NT2/D1 (cell line): ENCODE measurements at regions not wholly inside any gene's neighbourhood (a gene's known extent, or its start where the extent isn't known, plus 50 kb on each side); places are given as distances from the start of the nearest gene placed in this dataset.

Experiments used
- DNase-seq: peaks from one replicate; pipeline ENCODE4 v3.0.0-alpha.2; 2011; ENCODE audit warnings: low read depth, low spot score
- H3K27me3 ChIP-seq: 2 replicates; pipeline ENCODE4 v1.6.0; 2011; ENCODE audit warnings: mild to moderate bottlenecking; ENCODE audit not compliant: insufficient read length, insufficient read depth
- H3K36me3 ChIP-seq: 2 replicates; pipeline ENCODE4 v1.6.1; 2011; ENCODE audit warnings: mild to moderate bottlenecking, low read length, mixed read lengths; ENCODE audit not compliant: insufficient read depth, insufficient read length
- H3K4me1 ChIP-seq: 2 replicates; pipeline ENCODE4 v1.5.1; 2011; ENCODE audit not compliant: insufficient read depth, insufficient read length
- H3K4me3 ChIP-seq: 2 replicates; pipeline ENCODE4 v1.5.1; 2011; ENCODE audit warnings: low read depth; ENCODE audit not compliant: insufficient read length
- H3K9ac ChIP-seq: 2 replicates; pipeline ENCODE4 v1.6.0; 2011; ENCODE audit warnings: low read depth; ENCODE audit not compliant: insufficient read length
- H3K9me3 ChIP-seq: 2 replicates; pipeline ENCODE4 v1.5.1; 2011; ENCODE audit warnings: mild to moderate bottlenecking, low read length; ENCODE audit not compliant: insufficient read depth
- SUZ12 ChIP-seq: IDR thresholded peaks from 2 replicates; pipeline ENCODE4 v1.6.1; 2011; ENCODE audit not compliant: insufficient read length, insufficient read depth; ENCODE audit errors: extremely low read depth
- YY1 ChIP-seq: IDR thresholded peaks from 2 replicates; pipeline ENCODE4 v1.6.1; 2011; ENCODE audit not compliant: insufficient read length, insufficient read depth
- ZNF274 ChIP-seq: IDR thresholded peaks from 2 replicates; pipeline ENCODE4 v1.6.1; 2011; ENCODE audit warnings: mild to moderate bottlenecking, low read depth, low read length

DNA sequence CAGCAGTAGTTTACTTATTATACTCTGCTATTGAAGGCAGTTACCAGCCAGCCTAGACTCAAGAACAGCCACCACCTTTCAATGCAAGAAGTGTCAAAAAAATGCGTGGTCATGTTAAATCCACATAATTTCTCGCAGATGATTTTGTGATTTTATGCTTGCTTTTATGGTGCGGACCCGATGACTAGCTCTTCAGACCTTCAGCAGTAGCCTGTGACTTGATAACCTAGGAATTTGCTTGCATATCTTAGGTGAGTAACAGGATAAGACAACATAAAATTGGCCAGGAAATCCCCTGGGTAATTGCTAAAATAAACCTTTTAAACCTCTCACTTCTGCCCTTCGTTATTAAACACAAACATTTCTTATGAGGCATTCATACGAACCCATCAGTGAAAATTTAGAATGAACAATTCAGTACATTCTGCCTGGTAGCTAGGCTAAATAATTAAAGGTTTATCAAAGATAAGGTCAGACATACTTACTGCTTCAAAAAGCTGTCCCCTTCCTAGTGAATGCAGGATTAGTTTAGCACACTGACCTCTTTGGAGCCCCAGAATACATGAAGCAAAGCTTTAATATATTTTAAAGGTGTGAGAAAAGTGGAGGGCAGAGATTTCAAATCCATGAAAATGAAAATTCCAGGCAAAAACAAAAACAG lies 798.8 kb downstream of the OTOL1 start:
- Histone ChIP-seq H3K4me3 (no peak overlapping the region), H3K36me3 (no peaks in the 10 kb centered on the region), H3K4me1 (no peaks in the 10 kb centered on the region), H3K27me3 (no peaks in the 10 kb centered on the region), H3K9ac (no peak overlapping the region), H3K9me3 (no peaks in the 10 kb centered on the region)
- DNase-seq = no peak
- TF ChIP-seq ZNF274 (no peak), YY1 (no peak), SUZ12 (no peak)

DNA sequence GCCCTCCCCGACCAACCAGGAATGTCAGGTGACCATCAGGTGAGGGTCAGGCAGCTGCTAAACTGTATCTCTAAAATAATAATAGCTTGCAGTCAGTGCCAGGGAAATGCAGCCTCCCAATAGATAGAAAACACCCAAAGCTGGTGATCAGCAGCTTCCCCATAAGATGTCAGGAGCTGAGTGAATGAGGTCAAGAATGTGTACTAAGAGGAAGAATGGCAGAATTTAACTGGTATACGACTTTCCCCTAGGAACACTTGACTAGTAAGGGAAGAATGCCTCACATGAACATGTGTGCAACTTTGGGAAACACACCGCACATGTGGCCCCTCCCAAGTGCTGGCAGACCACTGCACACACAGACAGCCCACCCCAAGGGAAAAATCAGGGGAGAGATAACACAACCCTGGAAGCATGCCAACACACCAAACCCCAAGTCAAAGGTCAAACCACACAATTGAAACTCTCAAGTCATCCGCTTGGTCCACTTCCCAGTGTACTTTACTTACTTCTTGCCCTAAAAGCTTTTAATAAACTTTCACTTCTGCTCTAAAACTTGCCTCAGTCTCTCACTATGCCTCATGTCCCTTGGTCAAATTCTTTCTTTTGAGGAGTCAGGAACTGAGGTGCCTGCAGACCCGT lies 806.5 kb downstream of the OTOL1 start:
- H3K27me3 ChIP-seq = no peaks in the 10 kb centered on the region
- no peaks in the 10 kb centered on the region for H3K36me3 ChIP-seq
- H3K9me3 ChIP-seq = no peaks in the 10 kb centered on the region
- H3K9ac ChIP-seq = no peak overlapping the region
- TF ChIP-seq ZNF274 (no peak), YY1 (no peak), SUZ12 (no peak)
- H3K4me3 ChIP-seq = no peak overlapping the region
- no peak for DNase-seq
- H3K4me1 ChIP-seq = no peaks in the 10 kb centered on the region

DNA sequence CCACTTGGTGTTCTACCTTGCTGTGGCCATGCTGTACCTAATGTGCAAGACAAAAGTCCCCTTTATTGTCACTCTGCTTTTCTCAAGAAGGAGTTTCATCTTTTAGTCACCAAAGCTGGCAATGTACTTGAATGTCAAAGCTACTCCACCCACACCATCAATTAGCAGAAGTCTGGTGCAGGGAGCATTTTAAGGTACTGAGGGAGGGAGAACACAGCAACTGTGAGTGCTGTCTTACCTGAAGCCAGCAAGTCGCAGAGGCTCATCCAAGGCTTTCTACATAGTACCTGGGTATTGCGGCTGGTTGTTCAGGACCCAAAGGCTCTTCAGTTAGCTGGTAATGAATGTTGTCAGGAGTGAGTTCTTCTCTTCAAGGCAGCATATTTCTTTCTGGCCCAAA lies 820.4 kb downstream of the OTOL1 start:
- TF ChIP-seq ZNF274 = no peak
- no peak for TF ChIP-seq YY1
- no peak for TF ChIP-seq SUZ12
- Histone ChIP-seq H3K36me3 (no peaks in the 10 kb centered on the region), H3K27me3 (no peaks in the 10 kb centered on the region), H3K4me1 (no peaks in the 10 kb centered on the region), H3K9me3 (no peaks in the 10 kb centered on the region), H3K9ac (no peak overlapping the region), H3K4me3 (no peak overlapping the region)
- DNase-seq = no peak

DNA sequence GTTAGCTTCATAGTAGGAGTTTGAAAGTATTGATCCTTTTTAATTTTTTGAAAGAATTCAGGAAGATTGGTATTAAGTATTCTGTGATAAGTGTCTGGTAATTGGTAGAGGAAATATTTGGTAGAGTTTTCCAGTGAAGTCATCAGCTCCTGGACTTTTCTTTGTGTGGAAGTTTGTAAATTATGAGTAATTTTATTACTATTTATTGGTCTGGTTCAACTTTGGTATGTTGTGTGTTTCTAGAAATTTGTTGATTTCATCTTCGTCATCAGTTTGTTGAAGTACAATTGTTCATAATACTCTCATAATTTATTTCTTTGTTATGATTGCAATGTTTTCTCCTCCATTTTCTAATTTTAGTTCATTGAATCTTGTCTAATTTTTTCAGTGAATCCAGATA lies 832.0 kb downstream of the OTOL1 start:
- no peak overlapping the region for H3K4me3 ChIP-seq
- no peaks in the 10 kb centered on the region; the same call in 1 of the 2 replicates for H3K9me3 ChIP-seq
- TF ChIP-seq SUZ12 (no peak), YY1 (no peak), ZNF274 (no peak)
- DNase-seq = no peak
- H3K9ac ChIP-seq = no peak overlapping the region
- H3K36me3 ChIP-seq = no peaks in the 10 kb centered on the region
- no peaks in the 10 kb centered on the region for H3K27me3 ChIP-seq
- no peaks in the 10 kb centered on the region for H3K4me1 ChIP-seq

DNA sequence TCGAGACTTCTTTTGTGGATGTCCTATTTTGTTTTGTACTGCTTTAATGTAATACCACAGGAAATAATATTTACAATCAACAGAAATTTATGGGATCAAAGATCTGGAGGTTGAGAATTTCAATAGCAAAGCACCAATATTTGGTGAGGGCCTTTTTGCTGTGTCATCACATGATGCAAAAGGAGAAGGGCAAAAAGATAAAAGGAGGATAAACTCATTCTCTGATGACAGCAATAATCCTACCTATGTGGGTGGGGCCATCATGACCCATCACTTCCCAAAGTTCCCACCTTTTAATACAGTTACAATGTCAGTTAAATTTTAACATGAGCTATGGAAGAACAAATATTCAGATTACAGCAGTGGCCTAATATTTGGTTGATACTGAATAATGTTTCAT lies 832.9 kb downstream of the OTOL1 start:
- Histone ChIP-seq H3K9ac (no peak overlapping the region), H3K36me3 (no peaks in the 10 kb centered on the region), H3K9me3 (peaks cover 2% of the 10 kb centered on the region; the same call in 1 of the 2 replicates), H3K4me1 (no peaks in the 10 kb centered on the region), H3K4me3 (no peak overlapping the region), H3K27me3 (no peaks in the 10 kb centered on the region)
- DNase-seq = no peak
- TF ChIP-seq ZNF274 = no peak
- no peak for TF ChIP-seq YY1
- no peak for TF ChIP-seq SUZ12

DNA sequence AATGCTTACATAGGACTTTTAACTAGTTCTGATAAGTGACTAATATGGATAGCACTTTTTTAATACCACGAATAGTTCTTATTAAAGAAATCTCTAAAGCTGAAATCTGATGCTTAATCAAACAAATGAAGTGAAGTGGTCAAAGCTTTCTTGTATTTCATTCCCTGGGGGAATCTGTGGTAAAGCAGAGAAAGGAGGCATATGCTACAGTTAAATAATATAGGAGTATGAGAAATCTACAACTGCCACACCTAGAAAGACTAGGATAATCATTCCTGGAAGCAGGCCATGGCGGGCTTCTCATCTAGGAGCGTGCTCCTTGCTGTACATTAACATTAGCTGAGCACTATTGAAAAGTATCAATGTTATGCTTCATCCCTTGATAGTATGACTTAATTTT lies 835.7 kb downstream of the OTOL1 start:
- Histone ChIP-seq H3K9me3 (peaks cover 12% of the 10 kb centered on the region; the same call in 1 of the 2 replicates), H3K4me1 (no peaks in the 10 kb centered on the region), H3K36me3 (no peaks in the 10 kb centered on the region), H3K27me3 (no peaks in the 10 kb centered on the region), H3K4me3 (no peak overlapping the region), H3K9ac (no peak overlapping the region)
- DNase-seq = no peak
- TF ChIP-seq YY1 (no peak), SUZ12 (no peak), ZNF274 (no peak)

DNA sequence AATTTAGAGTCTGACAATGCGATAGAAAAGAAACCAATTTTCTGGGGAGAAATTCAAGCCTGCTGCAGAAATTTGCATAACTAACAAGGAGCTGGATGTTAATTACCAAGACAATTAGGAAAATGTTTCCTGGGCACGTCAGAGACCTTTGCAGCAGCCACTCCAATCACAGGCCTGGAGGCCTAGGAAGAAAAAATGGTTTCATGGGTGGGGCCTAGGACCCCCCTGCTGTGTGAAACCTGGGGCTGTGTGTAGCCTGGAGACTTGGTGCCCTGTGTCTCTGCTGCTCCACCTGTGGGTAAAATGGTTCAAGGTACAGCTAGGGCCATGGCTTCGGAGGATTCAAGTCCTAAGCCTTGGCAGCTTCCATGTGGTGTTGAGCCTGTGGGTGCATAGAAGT lies 837.9 kb downstream of the OTOL1 start:
- peaks cover 12% of the 10 kb centered on the region; the same call in 1 of the 2 replicates for H3K9me3 ChIP-seq
- DNase-seq = no peak
- no peak overlapping the region for H3K4me3 ChIP-seq
- no peaks in the 10 kb centered on the region for H3K36me3 ChIP-seq
- no peak overlapping the region for H3K9ac ChIP-seq
- H3K27me3 ChIP-seq = no peaks in the 10 kb centered on the region
- H3K4me1 ChIP-seq = no peaks in the 10 kb centered on the region
- no peak for TF ChIP-seq SUZ12
- no peak for TF ChIP-seq YY1
- no peak for TF ChIP-seq ZNF274
